Muscle layer of duodenum (tissue), 2 donors: ENCODE measurements at regions not wholly inside any gene's neighbourhood (a gene's known extent, or its start where the extent isn't known, plus 50 kb on each side); places are given as distances from the start of the nearest gene placed in this dataset.

Experiments used
- H3K27ac ChIP-seq: one replicate; pipeline ENCODE4 v1.7.0; 2013; ENCODE audit warnings: mild to moderate bottlenecking, low read length
- H3K27me3 ChIP-seq: one replicate; pipeline ENCODE4 v1.7.0; 2013; ENCODE audit warnings: low read depth, mild to moderate bottlenecking, control low read depth, low read length
- H3K36me3 ChIP-seq, 2 donors: one replicate each; pipeline ENCODE4 v1.7.0; 2013; ENCODE audit warnings: low read length in 2 of 2, control low read depth in 1 of 2, mild to moderate bottlenecking in 1 of 2; ENCODE audit not compliant: insufficient read depth in 2 of 2, control insufficient read depth in 1 of 2
- H3K4me1 ChIP-seq, 2 donors: one replicate each; pipeline ENCODE4 v1.7.0; 2013; ENCODE audit warnings: low read length in 2 of 2, mild to moderate bottlenecking in 2 of 2, control low read depth in 1 of 2, moderate library complexity in 1 of 2; ENCODE audit not compliant: insufficient read depth in 2 of 2, control insufficient read depth in 1 of 2
- H3K4me3 ChIP-seq, 2 donors: one replicate each; pipeline ENCODE4 v1.7.0; 2013; ENCODE audit warnings: low read length in 2 of 2, low read depth in 1 of 2, mild to moderate bottlenecking in 1 of 2
- H3K9me3 ChIP-seq, 2 donors: one replicate each; pipeline ENCODE4 v1.7.0; 2013; ENCODE audit warnings: low read length in 2 of 2, control low read depth in 1 of 2, mild to moderate bottlenecking in 1 of 2; ENCODE audit not compliant: control insufficient read depth in 1 of 2
- donor health status: healthy.

DNA sequence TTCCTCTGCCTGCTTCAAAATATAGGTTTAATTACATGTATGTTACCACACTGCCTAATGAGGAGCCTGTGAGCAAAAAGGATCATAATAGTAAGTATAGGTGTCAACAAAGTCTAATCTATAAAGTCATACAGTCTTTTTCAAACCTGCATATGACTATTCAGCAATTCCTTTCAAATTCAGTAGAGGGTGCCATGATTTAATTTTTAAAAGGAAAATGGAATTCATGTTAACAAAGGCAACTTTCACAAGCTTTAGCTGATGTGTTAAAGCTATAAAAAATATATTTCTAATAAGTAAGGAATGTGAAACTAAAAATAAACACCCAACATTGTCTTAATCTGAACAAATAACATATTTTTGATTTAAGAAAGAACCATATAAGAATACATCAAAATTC is 52.1 kb downstream of the MPP7 start:
- Histone ChIP-seq H3K9me3 (no peaks in the 10 kb centered on the region), H3K4me1 (peaks cover 6 to 8% of the 10 kb centered on the region in 2 donors), H3K27ac (no peak overlapping the region), H3K36me3 (no peaks in the 10 kb centered on the region), H3K27me3 (no peaks in the 10 kb centered on the region), H3K4me3 (no peak overlapping the region)

DNA sequence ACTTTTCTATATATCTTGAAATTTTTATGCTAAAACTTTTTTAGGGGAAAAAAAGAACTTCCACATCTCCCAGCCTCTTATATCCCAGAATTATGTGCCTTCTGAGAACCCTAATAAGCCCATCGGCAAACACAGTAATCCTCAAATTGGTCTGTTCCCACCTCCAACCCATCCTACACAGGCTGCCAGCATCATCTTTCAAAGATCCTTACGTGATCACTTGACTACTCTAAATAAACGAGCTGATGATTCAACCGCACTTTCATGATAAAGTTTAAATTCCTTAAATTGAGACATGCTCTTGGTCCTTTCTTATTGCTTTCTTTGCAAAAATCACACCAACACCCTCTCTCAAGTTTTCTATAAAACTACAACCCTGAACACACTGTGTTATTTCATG is 52.5 kb downstream of the MPP7 start:
- Histone ChIP-seq H3K36me3 (no peaks in the 10 kb centered on the region), H3K4me3 (no peak overlapping the region), H3K27ac (no peak overlapping the region), H3K27me3 (no peaks in the 10 kb centered on the region), H3K9me3 (no peaks in the 10 kb centered on the region), H3K4me1 (peaks cover 4 to 6% of the 10 kb centered on the region in 2 donors)

DNA sequence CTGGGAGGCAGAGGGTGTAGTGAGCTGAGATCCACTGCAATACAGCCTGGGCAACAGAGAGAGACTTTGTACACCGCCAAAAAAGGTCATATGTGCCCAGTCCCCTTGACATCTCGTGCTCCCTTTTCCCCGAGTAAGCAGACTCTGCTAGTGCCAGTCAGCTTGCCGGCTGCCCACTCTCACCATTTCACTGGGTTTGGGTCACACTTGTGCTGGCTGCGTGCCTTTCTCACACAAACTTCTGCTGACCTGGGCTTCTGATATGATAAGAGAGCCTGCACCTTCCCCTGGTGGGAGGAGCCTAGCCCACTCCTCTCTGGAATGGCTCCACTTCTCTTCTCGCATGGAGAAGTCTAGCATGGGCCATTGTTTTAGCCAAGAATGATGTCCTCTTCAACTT is 53.4 kb downstream of the MPP7 start:
- Histone ChIP-seq H3K27ac (no peak overlapping the region), H3K4me1 (peaks cover 1 to 4% of the 10 kb centered on the region in 2 donors), H3K4me3 (no peak overlapping the region), H3K36me3 (no peaks in the 10 kb centered on the region), H3K27me3 (no peaks in the 10 kb centered on the region), H3K9me3 (no peaks in the 10 kb centered on the region)

DNA sequence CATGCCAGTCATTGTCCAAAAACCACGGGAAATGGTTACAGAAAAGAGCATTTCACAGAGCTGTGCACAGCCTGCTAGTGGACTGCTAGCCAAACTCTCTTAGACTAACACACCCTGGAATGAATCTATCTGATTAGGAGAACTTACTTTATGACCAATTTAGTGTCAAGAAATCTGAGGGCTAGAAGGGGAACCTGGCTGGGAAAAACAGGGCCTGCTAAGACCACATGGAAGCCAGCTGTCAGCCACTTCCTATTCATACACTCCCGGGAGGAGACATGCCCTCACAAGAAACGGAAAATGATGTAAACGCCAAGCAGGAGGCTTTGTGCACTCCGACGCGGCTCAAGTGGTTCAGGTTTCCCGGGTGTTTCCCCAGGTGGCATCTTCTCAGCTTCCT is 54.8 kb downstream of the MPP7 start:
- no peak overlapping the region for H3K4me3 ChIP-seq
- no peak overlapping the region for H3K27ac ChIP-seq

DNA sequence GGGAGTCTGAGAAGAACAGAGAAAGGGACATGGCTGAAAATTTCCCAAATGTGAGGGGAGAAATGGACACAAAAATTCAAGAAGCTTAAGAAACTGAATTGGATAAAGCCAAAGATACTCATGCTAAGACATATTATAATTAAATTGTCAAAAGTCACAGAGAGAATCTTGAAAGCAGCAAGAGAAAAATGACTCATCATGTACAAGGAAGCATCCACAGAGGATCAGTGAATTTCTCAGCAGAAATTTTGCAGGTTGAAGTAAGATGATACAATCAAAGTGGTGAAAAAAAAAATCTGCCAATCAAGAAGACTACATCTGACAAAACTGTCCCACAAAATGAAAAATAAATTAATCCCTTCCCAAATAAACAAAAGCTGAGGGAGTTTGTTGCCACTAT is 56.8 kb downstream of the MPP7 start:
- Histone ChIP-seq H3K27me3 (no peaks in the 10 kb centered on the region), H3K4me3 (no peak overlapping the region), H3K36me3 (no peaks in the 10 kb centered on the region)

More for the DNA sequence above, 54.8 kb downstream of the MPP7 start:
- H3K4me1 ChIP-seq = peaks cover 0 to 4% of the 10 kb centered on the region in 2 donors
- no peaks in the 10 kb centered on the region for H3K27me3 ChIP-seq
- H3K36me3 ChIP-seq = no peaks in the 10 kb centered on the region
- no peaks in the 10 kb centered on the region for H3K9me3 ChIP-seq

DNA sequence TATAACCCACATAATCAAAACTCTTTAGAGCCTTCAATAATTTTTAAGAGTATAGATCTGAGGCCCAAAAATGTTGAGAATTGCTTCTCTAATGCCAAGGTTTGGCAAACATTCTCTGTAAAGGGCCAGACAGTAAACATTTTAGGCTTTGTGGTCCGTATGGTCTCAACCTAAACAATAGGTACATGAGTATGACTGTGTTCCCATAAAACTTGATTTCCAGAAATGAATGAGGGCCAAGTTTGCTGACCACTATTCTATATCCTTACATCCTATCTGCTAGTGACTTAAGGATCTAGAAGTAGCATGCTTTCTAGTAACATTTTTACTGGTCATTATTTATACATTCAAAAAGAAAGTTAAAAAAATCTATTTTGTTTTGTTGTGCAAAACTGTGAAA is 58.9 kb downstream of the MPP7 start:
- Histone ChIP-seq H3K4me3 (no peak overlapping the region), H3K36me3 (no peaks in the 10 kb centered on the region), H3K27ac (no peak overlapping the region), H3K9me3 (no peaks in the 10 kb centered on the region), H3K4me1 (no peaks in the 10 kb centered on the region), H3K27me3 (no peaks in the 10 kb centered on the region)

More for the DNA sequence above, 56.8 kb downstream of the MPP7 start:
- Histone ChIP-seq H3K27ac (no peak overlapping the region), H3K4me1 (no peaks in the 10 kb centered on the region), H3K9me3 (no peaks in the 10 kb centered on the region)

DNA sequence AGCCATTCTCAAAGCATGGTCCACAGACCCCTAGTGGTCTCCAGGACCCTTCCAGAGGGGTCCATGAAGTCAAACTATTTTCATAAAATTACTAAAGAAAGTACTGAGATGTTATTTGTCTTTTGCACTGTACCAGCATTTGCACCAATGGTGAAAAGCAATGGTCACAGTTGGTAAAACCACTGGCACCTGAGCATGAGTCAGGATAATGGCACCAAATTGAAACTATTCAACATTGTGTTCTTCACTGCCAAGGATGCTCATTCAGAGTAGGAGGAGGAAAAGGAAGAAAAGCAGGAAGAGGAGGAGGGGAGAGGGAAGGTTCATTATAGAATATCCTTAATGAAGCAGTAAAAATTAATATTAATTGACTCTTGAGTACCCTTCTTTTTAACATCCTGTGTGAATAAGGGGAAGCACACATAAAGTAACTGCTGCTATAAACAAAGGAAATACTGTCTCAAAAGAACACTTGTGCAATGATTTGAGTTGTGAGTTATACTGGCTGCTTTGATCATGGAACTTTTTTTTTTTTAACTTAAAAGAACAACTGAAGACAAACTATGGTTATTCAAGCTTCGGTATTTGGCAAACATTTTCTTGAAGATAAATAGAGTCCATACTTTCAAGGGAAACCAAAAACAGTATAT is 60.2 kb downstream of the MPP7 start:
- no peaks in the 10 kb centered on the region for H3K4me1 ChIP-seq
- H3K27ac ChIP-seq = no peak overlapping the region
- no peaks in the 10 kb centered on the region for H3K9me3 ChIP-seq
- H3K27me3 ChIP-seq = no peaks in the 10 kb centered on the region
- no peak overlapping the region for H3K4me3 ChIP-seq
- H3K36me3 ChIP-seq = peaks cover 4 to 5% of the 10 kb centered on the region in 2 donors

DNA sequence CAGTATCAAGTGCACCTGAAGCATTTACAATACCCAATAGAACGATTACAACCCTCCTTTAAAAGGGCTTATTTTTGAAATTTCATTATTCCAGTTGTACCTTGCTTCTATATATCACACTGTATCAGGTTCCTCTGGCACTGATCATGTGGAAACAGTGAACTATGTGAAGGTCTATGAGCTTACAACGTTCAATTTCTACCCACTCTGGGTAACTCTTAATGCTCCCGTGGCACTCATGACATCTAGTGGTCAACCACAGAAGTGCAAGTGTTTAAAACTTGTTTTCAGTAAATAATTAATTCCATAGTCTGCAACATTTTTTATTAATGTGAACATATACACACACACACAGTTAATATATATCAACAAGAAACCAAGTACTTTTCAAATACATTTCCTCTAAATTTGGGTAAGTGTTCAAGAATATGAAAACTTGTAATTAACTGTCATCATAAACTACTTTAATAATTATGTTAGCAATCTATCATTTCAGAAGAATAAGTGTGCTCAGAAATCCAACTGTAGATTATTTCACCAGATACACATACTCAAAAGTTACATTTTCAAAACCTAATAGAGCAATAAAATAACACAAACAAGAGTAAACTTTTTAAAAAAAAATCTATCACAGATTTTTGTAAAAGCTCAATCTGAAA is 61.0 kb downstream of the MPP7 start:
- no peaks in the 10 kb centered on the region for H3K9me3 ChIP-seq
- H3K4me1 ChIP-seq = no peaks in the 10 kb centered on the region
- peaks cover 4 to 9% of the 10 kb centered on the region in 2 donors for H3K36me3 ChIP-seq
- H3K27me3 ChIP-seq = no peaks in the 10 kb centered on the region
- no peak overlapping the region for H3K27ac ChIP-seq
- no peak overlapping the region for H3K4me3 ChIP-seq

DNA sequence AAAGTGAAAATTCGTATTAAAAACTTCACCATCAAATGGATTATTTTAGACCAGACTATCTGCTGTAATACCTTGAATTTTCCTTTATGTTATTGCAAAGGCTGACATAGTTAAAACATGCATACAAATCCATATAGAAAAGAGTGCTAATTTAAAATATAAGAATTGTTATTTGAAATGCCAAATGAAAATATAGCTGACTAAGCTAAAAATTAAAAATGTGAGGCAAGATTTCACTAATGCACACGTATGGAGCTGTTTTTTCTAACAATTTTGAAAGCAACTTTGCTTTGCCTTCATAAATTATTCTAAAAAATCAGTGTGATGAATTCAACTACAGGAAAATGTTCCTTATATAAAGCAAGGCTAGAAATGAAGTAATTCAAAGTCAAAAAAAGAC is 62.5 kb downstream of the MPP7 start:
- Histone ChIP-seq H3K27ac (no peak overlapping the region), H3K36me3 (peaks cover 4 to 14% of the 10 kb centered on the region in 2 donors), H3K4me3 (no peak overlapping the region), H3K4me1 (no peaks in the 10 kb centered on the region), H3K9me3 (no peaks in the 10 kb centered on the region), H3K27me3 (no peaks in the 10 kb centered on the region)

DNA sequence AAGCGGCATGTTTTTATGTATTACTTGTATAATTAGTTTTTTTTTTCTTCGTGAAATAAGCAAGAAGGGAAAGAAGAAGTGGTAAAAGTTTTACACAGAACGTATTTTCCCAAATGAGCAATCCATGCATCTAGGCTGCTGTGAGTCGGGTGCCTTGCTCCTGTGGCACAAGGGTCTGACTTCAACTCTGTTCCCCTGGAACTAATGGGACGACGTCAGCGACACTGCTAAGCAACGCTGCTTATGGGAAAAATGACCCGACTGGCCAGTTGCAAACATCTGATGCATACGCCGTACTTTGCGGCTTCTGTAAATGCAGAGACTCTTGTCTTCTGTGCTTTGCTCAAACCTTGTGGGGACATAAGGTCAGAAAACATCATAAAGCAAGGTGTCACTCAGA is 66.3 kb downstream of the MPP7 start:
- Histone ChIP-seq H3K4me1 (no peaks in the 10 kb centered on the region), H3K27me3 (no peaks in the 10 kb centered on the region), H3K27ac (no peak overlapping the region), H3K4me3 (no peak overlapping the region), H3K36me3 (peaks cover 4 to 14% of the 10 kb centered on the region in 2 donors), H3K9me3 (no peaks in the 10 kb centered on the region)

DNA sequence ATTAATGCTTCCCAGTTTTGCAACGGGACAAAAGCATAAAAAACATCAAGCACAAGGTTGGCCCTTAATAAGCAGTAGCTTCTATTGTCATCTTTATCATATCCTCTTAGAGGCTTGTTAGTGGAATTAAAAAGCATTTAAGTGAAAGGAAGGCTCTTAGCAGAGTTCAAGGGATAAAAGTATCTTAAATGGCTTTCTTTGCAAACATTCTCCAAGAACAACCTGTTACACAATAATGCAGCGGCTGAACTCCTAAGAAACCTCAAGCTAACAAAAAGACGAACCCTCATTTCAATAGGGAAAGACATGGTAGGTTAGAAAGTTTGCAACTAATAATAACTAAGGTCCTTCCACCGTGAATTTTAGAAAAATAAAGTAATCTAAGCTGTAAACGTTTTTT is 82.1 kb downstream of the MPP7 start:
- Histone ChIP-seq H3K9me3 (no peaks in the 10 kb centered on the region), H3K27me3 (no peaks in the 10 kb centered on the region), H3K36me3 (no peaks in the 10 kb centered on the region), H3K27ac (no peak overlapping the region), H3K4me1 (no peaks in the 10 kb centered on the region), H3K4me3 (no peak overlapping the region)

DNA sequence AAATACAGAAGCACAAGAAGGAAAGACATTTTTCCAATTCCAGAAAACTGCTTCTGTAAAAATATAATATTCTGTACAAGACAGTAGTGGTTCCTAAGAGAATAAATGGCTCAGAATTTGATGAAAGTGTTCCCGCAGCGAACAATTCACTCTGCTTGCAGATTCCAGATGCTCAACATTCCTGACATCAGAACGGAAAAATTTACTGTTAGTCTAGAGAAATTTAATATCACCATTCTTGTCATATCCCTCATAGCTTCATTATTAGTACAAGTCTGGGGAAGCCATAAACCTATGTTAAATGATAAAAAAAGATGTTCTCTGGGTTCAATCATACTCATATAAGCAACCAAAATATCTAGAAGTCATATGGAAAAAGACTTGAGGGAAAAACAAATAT is 83.6 kb downstream of the MPP7 start:
- Histone ChIP-seq H3K36me3 (no peaks in the 10 kb centered on the region), H3K27ac (no peak overlapping the region), H3K9me3 (no peaks in the 10 kb centered on the region), H3K27me3 (no peaks in the 10 kb centered on the region), H3K4me3 (no peak overlapping the region), H3K4me1 (peaks cover 0 to 2% of the 10 kb centered on the region in 2 donors)
